ENCODE measurements at regions not wholly inside any gene's neighbourhood (a gene's known extent, or its start where the extent isn't known, plus 50 kb on each side); places are given as distances from the start of the nearest gene placed in this dataset.
A peak's percentile ranks its signal among the peaks of the same experiment; 100 is the strongest.
"Not testable (repeated sequence)": the region's sequence is repeated elsewhere in the genome, so short reads cannot be mapped to it uniquely, and the experiment has no call there.

- peak; percentile 95 for DNase-seq
These were observed 446.6 kb downstream of the PTPRU start for GRCh38 chr1:29682919-29683295.

- DNase-seq = no peak
These were observed 446.0 kb downstream of the PTPRU start for GRCh38 chr1:29682171-29682918.

- not testable (repeated sequence) for DNase-seq
These were observed 445.1 kb downstream of the PTPRU start for GRCh38 chr1:29681416-29681815.

GRCh38 chr1:29679828-29680558 is 443.7 kb downstream of the PTPRU start:
- DNase-seq = no peak

GRCh38 chr1:29679316-29679715 is 443.0 kb downstream of the PTPRU start:
- no peak for DNase-seq

- no peak for DNase-seq
These were observed 441.0 kb downstream of the PTPRU start for GRCh38 chr1:29677028-29678024.

GRCh38 chr1:29676496-29676895 is 440.2 kb downstream of the PTPRU start:
- DNase-seq = no peak

GRCh38 chr1:29675481-29676263 is 439.4 kb downstream of the PTPRU start:
- DNase-seq = peak; percentile 71

GRCh38 chr1:29674627-29675326 is 438.5 kb downstream of the PTPRU start:
- no peak for DNase-seq

- peak; percentile 41 for DNase-seq
These were observed 437.6 kb downstream of the PTPRU start for GRCh38 chr1:29673669-29674626.

- no peak for DNase-seq
These were observed 436.8 kb downstream of the PTPRU start for GRCh38 chr1:29673228-29673500.

- DNase-seq = no peak
These were observed 436.3 kb downstream of the PTPRU start for GRCh38 chr1:29672416-29673227.

- DNase-seq = no peak
These were observed 435.4 kb downstream of the PTPRU start for GRCh38 chr1:29671446-29672356.

- DNase-seq = no peak
These were observed 434.4 kb downstream of the PTPRU start for GRCh38 chr1:29670752-29671151.

GRCh38 chr1:29669912-29670311 is 433.6 kb downstream of the PTPRU start:
- no peak for DNase-seq

- no peak for DNase-seq
These were observed 433.0 kb downstream of the PTPRU start for GRCh38 chr1:29669158-29669871.

- no peak for DNase-seq
These were observed 432.3 kb downstream of the PTPRU start for GRCh38 chr1:29668551-29669157.

GRCh38 chr1:29667951-29668350 is 431.6 kb downstream of the PTPRU start:
- no peak for DNase-seq

Measured in DMS153 (cell line).